ENCODE measurements at regions not wholly inside any gene's neighbourhood (a gene's known extent, or its start where the extent isn't known, plus 50 kb on each side); places are given as distances from the start of the nearest gene placed in this dataset.

GRCh38 chr7:156493942-156494341 is 146.6 kb upstream of the RNF32 start:
- H3K9me3 ChIP-seq = no peaks in the 10 kb centered on the region
- H3K27ac ChIP-seq = no peak overlapping the region
- TF ChIP-seq, protein P1, sequence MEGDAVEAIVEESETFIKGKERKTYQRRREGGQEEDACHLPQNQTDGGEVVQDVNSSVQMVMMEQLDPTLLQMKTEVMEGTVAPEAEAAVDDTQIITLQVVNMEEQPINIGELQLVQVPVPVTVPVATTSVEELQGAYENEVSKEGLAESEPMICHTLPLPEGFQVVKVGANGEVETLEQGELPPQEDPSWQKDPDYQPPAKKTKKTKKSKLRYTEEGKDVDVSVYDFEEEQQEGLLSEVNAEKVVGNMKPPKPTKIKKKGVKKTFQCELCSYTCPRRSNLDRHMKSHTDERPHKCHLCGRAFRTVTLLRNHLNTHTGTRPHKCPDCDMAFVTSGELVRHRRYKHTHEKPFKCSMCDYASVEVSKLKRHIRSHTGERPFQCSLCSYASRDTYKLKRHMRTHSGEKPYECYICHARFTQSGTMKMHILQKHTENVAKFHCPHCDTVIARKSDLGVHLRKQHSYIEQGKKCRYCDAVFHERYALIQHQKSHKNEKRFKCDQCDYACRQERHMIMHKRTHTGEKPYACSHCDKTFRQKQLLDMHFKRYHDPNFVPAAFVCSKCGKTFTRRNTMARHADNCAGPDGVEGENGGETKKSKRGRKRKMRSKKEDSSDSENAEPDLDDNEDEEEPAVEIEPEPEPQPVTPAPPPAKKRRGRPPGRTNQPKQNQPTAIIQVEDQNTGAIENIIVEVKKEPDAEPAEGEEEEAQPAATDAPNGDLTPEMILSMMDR (IDR thresholded peaks at IDR 0.05) = no peak
- H3K36me3 ChIP-seq = no peaks in the 10 kb centered on the region
- H3K27me3 ChIP-seq = no peaks in the 10 kb centered on the region
- DNase-seq = no peak
- intact Hi-C loops (cut with DNase I) = no loop called here
- no peaks in the 10 kb centered on the region for H3K4me1 ChIP-seq
- no peak overlapping the region for H3K4me3 ChIP-seq
- ATAC-seq = no peak

- intact Hi-C loops (cut with DNase I) = no loop called here
- ATAC-seq = no peak
- Histone ChIP-seq H3K36me3 (no peaks in the 10 kb centered on the region), H3K4me3 (no peak overlapping the region), H3K27ac (no peak overlapping the region), H3K9me3 (no peaks in the 10 kb centered on the region), H3K4me1 (no peaks in the 10 kb centered on the region), H3K27me3 (no peaks in the 10 kb centered on the region)
- no peak for DNase-seq
- TF ChIP-seq, protein P1 (IDR thresholded peaks at IDR 0.05) = no peak
These were observed 148.4 kb upstream of the RNF32 start for GRCh38 chr7:156492170-156492569.

- no peak overlapping the region for H3K27ac ChIP-seq
- intact Hi-C loops (cut with DNase I) = no loop called here
- H3K9me3 ChIP-seq = no peaks in the 10 kb centered on the region
- TF ChIP-seq, protein P1 (IDR thresholded peaks at IDR 0.05) = no peak
- no peaks in the 10 kb centered on the region for H3K27me3 ChIP-seq
- ATAC-seq (no peak), DNase-seq (no peak)
- H3K4me1 ChIP-seq = no peaks in the 10 kb centered on the region
- H3K4me3 ChIP-seq = no peak overlapping the region
- H3K36me3 ChIP-seq = no peaks in the 10 kb centered on the region
These were observed 149.1 kb upstream of the RNF32 start for GRCh38 chr7:156491435-156491834.

- H3K9me3 ChIP-seq = no peaks in the 10 kb centered on the region
- H3K4me1 ChIP-seq = no peaks in the 10 kb centered on the region
- ATAC-seq (no peak), DNase-seq (no peak)
- intact Hi-C loops (cut with DNase I) = no loop called here
- H3K4me3 ChIP-seq = no peak overlapping the region
- TF ChIP-seq, protein P1 (IDR thresholded peaks at IDR 0.05) = no peak
- no peaks in the 10 kb centered on the region for H3K27me3 ChIP-seq
- no peaks in the 10 kb centered on the region for H3K36me3 ChIP-seq
- H3K27ac ChIP-seq = no peak overlapping the region
These were observed 150.4 kb upstream of the RNF32 start for GRCh38 chr7:156490021-156490800.

GRCh38 chr7:156487811-156488533 is 152.6 kb upstream of the RNF32 start:
- H3K9me3 ChIP-seq = no peaks in the 10 kb centered on the region
- intact Hi-C loops (cut with DNase I) = no loop called here

More at GRCh38 chr7:156487811-156488533, 152.6 kb upstream of the RNF32 start:
- DNase-seq = no peak
- TF ChIP-seq, protein P1 (IDR thresholded peaks at IDR 0.05) = no peak
- Histone ChIP-seq H3K27ac (no peak overlapping the region), H3K4me1 (no peaks in the 10 kb centered on the region), H3K27me3 (no peaks in the 10 kb centered on the region), H3K36me3 (no peaks in the 10 kb centered on the region), H3K4me3 (no peak overlapping the region)
- ATAC-seq = no peak

Data from left lung (tissue), 4 donors.